HG03342 (cell line): ENCODE measurements at regions not wholly inside any gene's neighbourhood (a gene's known extent, or its start where the extent isn't known, plus 50 kb on each side); places are given as distances from the start of the nearest gene placed in this dataset.

Experiments
- ATAC-seq: cut with Tn5 transposase; IDR thresholded peaks from one replicate; pipeline ENCODE4 v1.9.1; 2021; ENCODE audit warnings: mild to moderate bottlenecking, moderate library complexity; ENCODE audit not compliant: unreplicated experiment

- ATAC-seq, result no peak
Observed at GRCh38 chr12:76259660-76260389, 88.4 kb downstream of the BBS10 start.

GRCh38 chr12:76259106-76259505 is 89.1 kb downstream of the BBS10 start:
- no peak for ATAC-seq

- ATAC-seq, result no peak
Observed at GRCh38 chr12:76256904-76257303, 91.3 kb downstream of the BBS10 start.

GRCh38 chr12:76256321-76256720 is 91.9 kb downstream of the BBS10 start:
- no peak for ATAC-seq

DNA sequence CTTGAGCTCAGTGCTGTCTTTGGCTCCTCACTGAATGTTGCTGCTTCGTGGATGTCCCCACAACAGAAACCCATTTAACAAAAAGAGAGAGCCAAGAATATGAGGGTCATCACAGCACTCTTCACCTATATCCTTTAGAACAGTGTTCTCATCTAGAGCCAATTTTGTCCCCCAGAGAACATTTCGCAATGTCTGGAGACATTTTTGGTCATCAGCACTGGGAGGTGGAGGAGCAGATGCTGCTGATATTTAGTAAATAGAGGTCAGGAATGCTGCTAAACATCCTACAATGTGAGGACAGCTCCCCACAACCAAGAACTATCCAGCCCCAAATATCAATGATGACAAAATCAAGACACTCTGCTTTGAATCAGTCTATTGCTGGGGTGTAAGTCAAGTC is 92.5 kb downstream of the BBS10 start:
- ATAC-seq, result no peak

DNA sequence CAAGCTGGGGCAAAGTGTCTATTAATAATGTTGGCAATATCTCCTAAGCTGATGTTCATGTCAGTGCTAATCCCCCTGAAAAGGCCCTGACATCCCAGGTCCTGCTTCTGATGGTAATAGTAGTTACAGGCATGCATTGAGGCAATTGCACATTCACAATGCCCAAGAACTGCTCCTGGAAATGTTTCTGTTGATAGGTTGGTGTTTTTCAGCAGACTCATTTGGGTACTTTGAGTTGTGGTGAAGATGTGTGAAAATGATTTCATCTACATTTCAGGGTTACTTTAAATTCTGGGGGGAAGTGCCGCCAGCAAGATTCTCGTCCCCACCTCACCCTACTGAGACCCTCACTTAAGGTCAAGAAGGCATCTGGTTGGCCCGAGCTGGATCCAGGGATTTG is 92.9 kb downstream of the BBS10 start:
- no peak for ATAC-seq

DNA sequence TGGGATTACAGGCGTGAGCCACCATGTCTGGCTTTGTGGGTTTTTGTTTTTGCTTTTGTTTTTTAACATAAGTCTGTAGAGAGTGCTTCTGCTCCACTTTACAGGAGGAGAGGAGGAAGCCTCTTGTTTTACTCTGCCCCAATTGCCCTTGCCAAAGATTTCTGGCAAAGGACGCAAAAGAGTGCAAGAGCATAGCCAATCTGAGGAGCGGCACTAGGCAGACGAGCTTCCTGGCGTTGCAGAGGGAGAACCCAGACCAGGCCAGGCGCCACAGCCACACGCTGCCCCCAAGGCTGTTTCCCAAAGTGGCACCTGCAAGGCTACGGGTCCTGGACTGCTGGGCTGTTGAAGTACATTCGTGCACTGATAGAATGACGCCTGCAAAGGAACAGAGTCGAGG is 96.2 kb downstream of the BBS10 start:
- ATAC-seq, result no peak

DNA sequence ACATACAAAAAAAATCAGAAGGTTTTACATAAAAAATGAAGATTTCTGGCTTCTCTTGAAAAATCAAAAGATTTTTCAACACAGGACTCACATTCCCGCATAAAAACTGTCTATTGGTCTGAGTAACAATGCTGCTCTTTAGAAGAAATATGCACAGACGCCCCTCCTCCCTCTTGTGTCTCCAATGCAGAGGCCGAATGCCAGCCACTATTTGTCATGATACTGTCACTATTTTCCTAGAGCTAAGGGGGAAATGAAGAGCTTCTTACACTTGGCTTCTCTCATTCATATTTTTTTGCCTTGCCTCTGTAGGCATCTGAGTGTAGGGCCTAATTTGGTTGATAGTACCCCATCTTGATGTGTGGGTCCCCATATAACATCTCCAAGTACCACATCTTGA is 98.0 kb downstream of the BBS10 start:
- no peak for ATAC-seq

GRCh38 chr12:76249501-76249900 is 98.7 kb downstream of the BBS10 start:
- no peak for ATAC-seq

DNA sequence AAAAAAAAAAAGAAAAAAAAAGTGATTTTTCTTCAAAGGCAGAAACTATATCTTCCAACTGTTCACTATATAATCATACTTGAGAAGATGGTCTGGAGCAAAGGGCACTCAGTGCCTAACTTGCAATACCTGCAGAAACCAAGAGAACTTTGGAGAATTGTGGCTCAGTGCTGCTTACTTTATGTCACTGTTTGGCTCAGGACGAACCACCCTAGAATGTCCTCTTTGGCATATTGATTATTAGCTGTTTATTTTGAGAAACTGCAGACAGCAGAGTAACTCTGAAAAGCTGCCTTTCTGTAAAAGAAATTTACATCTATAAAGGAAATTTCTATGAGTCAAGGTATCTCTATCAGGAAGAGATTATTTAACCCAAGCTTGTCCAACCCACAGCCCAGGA is 100.2 kb downstream of the BBS10 start:
- no peak for ATAC-seq

DNA sequence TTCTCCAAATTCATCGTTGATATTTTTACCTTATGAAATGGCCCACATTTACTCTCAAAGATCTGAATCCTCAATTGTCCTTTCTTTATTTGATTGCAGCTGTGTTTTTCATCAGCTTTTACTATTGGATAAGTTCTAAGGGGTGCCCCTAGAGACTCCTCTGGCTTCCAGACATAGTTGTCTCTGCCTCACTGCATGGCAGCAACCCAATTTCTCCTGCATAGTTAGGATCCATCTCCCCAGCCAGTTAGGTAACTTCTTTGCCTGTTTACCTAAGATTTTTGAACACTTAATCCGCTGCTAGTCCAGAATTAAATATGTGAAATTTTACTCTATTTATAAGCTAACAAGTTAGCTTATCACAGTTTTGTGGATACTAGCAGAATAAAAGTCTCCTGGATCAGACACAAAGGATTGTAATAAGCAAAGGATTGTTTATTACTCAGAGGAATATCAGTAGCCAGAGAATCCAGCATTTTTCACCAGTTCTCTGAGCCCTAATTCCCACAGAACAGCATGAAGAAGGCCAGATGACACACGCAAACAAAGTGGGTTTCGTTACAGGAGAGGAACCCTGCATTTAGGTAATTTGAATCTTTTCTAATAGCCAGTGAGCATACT is 101.1 kb downstream of the BBS10 start:
- no peak for ATAC-seq

DNA sequence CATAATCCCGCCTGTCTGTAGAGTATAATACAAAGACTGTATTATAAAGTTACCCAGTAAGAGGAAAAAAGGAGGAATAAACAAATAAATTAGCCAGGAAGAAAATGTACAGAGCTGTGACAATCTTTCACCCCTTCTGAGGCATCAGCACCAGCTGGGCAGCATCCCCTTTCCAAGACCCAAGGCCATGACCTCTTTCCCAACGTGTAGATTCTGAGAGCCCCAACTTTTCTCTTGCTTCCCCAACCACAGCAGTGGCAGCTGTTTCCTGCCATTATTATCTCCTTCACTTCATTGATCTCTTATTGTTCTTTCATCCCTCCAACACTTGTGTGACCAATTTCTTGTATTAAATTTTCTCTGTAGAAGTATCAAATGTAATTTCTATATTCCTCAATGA is 101.6 kb downstream of the BBS10 start:
- no peak for ATAC-seq

DNA sequence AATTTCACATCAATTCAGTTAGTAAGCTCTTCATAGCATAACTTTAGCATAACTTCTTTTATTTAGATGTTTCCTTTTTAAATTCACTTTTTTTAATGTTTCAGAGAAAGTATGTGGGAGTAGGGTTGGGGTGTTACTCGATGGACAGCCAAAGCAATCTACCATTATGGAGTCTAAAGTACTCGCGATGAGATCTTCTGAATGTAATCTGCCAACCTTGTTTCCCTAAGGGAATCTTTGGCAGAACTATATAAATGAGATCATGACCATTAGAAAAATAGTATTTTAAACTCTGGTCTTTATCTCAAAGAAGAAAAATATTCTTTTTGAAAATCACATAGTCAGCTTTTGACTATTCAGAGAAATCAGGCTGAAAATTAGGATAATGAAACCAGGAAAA is 103.9 kb downstream of the BBS10 start:
- no peak for ATAC-seq

GRCh38 chr12:76242813-76243550 is 105.2 kb downstream of the BBS10 start:
- no peak for ATAC-seq

- no peak for ATAC-seq
Observed at GRCh38 chr12:76241371-76241770, 106.8 kb downstream of the BBS10 start.

- ATAC-seq, result no peak
Observed at GRCh38 chr12:76240281-76240680, 107.9 kb downstream of the BBS10 start.

DNA sequence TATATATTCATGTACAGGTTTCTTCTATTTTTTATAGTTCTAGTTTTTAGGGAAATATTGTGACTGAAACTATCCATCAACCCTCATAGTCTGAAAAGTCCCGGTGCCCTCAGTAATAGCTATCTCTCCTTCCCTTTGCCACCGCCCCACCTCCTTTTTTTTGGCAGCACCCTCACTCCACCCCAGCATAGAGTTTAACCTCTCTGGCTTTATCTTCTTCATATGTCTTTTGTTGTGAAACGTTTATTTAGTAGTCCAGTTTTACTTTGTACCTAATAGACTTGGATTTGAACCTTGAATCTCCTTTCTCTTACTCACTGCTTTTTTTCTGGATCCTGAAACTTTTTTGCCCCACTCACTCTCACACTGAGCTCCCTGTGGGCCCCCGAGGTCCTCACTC is 109.5 kb downstream of the BBS10 start:
- no peak for ATAC-seq

DNA sequence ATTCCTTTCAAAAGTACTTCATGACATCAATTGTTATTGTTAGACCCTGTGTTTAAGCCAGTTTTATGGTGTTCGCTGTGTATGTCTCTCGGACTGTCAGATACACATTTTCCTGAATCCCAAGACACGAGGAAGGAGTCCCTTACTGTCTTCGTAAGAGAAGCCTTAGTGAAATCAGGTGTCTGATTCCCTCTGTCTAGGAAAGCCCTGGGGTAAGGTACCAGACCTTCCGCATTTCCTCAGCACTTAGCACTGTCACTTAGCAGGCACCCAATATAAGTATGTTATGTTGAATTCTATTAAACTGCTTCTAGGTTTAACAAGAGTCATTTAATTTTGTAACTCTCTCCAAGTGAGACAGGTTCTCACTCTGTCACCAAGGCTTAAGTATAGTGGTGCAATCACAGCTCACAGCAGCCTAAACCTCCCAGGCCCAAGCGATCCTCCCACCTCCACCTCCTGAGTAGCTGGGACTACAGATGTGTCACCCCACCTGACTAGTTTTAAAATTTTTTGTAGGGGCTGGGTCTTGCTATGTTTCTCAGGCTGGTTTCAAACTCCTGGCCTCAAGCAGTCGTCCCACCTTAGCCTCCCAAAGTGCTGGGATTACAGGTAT is 111.0 kb downstream of the BBS10 start:
- ATAC-seq, result no peak

DNA sequence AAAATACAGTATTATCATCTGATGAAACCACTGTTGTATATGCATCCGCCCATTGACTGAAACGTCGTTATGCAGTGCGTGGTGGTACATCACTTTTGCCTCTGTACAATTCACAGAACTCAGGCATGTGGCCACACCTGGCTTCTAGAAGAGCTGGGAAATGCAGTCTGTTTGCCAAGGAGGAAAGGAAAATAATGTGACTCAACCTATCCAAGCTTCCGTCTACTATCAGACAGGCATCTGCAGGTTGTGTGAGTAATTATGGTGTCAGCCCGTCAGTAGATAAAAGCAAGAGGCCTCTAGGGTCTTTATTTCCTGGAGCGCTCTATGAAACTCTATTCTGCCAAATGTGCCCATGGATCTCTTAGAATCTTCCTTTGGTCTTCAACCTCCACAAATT is 111.6 kb downstream of the BBS10 start:
- ATAC-seq, result no peak

DNA sequence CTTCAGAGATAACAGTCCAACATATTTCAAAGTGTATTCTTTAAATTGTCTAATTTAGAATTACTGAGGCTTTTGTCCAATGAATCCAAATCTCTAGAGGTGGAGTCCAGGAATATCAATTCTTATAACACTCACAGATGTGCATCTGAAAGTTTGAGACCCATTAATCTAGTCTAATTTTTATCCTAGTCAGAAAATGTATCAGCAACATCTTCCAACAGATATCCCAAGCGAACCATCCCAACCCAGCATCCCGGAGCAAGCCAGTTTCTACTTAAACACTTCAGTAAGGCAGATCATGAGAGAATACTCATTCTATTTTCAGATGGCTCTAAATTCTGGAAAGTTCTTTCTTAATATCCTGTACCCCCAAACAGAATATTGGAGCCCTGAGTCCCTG is 113.5 kb downstream of the BBS10 start:
- no peak for ATAC-seq

DNA sequence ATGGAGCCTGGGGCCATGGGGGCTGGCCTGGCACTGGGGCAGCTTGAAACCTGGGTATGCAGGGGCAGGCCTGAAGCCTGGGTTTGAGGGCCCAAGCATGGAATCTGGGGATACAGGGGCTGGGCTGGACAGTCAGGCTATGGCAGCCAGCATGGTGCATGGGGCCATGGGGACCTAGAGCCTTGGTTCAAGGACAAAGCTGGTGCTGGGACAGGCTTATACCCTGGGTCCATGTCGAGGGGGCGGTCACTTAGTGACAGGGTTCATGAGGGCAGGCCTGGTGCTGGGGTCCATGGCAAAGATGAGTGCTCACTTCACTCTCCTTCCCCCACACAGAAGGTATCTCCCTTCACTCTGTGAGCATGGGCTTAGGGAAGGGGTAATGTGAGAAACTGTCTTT is 116.2 kb downstream of the BBS10 start:
- no peak for ATAC-seq

- ATAC-seq, result no peak
Observed at GRCh38 chr12:76226956-76227355, 121.3 kb downstream of the BBS10 start.
